ENCODE measurements at regions not wholly inside any gene's neighbourhood (a gene's known extent, or its start where the extent isn't known, plus 50 kb on each side); places are given as distances from the start of the nearest gene placed in this dataset.
"Not testable (repeated sequence)": the region's sequence is repeated elsewhere in the genome, so short reads cannot be mapped to it uniquely, and the experiment has no call there.

DNA sequence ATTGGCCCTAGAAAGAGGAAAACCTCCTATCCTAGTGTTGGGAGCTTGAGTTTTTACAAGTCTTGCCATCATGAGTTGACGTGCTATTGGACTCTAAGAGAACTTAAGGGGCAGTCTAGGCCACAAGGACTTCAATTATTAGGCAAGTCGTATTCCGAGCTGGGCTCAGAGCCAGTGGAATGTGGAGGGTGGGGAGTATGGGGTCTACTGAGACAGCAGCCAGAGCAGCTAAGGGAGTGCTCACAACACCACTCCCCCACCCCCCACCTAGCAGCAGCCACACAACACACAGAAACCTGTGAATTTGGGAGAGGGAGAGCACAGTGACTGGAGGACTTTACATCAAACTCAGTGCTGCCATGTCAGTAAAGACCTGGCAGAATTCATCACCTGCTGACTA, 62.0 kb upstream of the ZNG1F start:
- not testable (repeated sequence) for H3K4me3 ChIP-seq (ENCODE audit: low read depth, low read length); FAIRE-seq; H3K27me3 ChIP-seq (ENCODE audit: control insufficient read depth, insufficient read depth, low read length); DNase-seq (ENCODE audit: low read depth); H3K36me3 ChIP-seq (ENCODE audit: control insufficient read depth, insufficient read depth, low read length)

DNA sequence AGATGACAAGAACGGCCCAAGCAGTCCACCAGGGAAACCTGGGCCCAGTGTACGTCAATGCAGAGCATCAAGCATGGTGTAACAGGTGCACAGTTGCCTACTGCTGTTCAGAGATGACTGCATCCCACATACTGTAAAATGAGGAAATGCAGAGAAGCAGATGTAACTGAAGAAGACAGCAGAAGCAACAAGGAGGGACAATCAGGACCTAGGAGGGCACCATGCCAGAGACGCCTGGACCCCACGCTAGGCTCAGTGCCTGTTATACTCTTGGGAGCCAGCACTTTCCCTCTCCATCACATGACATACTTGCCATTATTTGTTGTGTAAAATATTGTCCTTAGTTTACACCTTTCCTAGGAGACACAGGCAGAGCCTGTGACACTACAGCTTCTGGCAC, 57.6 kb upstream of the ZNG1F start:
- FAIRE-seq; DNase-seq (ENCODE audit: low read depth); H3K27me3 ChIP-seq (ENCODE audit: control insufficient read depth, insufficient read depth, low read length); H3K4me3 ChIP-seq (ENCODE audit: low read depth, low read length); H3K36me3 ChIP-seq (ENCODE audit: control insufficient read depth, insufficient read depth, low read length): not testable (repeated sequence)

Data from bronchial epithelial cell (primary cell).